Right hindlimb (tissue), 1 donor: ENCODE measurements at regions not wholly inside any gene's neighbourhood (a gene's known extent, or its start where the extent isn't known, plus 50 kb on each side); places are given as distances from the start of the nearest gene placed in this dataset.
A peak's percentile ranks its signal among the peaks of the same experiment; 100 is the strongest.

Experiments
- DNase-seq: peaks from one replicate; pipeline ENCODE4 v3.0.0-alpha.2; 2018

DNA sequence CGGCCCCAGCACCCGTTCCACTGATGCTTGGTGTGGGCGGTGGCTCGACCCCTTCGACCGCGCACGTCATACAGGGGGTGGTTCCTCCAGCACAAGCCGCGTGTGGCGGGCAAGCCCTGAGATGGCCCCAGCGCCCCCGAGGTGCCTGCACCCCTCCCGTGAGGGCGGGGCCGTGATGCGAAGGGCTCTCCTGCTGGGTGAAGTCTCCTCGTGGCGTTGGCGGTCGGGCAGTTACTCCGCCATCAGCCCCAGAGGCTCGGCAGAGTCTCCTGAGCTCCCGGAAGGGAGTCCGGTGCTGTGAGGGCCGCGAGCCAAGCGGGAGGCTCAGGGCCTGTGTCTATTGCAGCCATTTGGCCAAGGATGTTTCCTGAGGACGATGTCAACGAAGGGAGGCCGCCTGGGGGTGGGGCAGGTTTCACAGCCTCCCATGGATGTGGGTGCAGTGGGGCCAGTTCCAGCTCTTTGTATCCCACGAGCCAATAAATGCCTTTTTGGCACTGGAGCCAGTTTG is 78.1 kb upstream of the GALNT9 start:
- DNase-seq = no peak

DNA sequence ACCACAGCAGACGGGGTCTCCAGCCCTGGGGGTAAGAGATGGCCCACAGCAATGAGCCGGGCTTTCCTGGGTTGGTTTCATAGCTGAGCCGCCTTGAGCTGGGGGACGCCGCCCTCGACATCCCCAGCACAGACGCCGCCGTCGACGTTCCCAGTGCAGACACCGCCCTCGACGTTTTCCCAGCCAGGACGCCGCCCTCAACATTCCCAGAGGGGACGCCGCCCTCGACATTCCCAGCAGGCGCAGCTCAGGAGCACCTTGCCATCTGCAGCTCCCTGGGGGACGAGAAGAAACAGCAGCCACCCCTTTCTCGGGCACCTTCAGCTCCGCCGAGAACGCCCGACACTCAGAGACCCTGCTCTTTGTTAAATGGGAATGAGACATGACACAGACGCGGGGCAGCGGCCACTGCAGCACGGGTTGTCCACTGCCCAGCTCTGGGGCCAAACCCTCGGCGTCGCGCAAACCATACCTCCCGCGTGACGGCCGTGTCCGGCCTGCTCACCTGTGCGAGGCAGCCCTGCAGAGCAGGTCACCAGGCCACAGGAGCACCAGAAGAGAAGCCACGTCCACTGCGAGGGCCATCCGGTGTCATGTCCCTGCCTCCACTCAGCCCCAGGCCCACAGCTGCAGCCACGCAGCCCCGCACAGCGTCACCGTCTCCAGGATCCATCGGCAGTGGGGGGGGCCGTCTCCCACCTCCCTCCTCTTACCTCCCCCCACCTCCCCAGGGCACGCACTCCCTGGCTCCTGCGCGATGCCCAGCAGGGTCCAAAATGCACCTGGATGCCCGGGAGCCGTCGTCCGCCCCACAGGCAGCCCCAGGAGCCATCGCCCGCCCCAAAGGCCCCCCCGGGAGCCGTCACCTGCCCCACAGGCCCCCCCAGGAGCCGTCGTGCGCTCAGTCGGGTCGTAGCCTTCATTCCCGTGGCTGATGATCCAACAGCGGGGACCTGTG is 77.4 kb upstream of the GALNT9 start:
- no peak for DNase-seq

DNA sequence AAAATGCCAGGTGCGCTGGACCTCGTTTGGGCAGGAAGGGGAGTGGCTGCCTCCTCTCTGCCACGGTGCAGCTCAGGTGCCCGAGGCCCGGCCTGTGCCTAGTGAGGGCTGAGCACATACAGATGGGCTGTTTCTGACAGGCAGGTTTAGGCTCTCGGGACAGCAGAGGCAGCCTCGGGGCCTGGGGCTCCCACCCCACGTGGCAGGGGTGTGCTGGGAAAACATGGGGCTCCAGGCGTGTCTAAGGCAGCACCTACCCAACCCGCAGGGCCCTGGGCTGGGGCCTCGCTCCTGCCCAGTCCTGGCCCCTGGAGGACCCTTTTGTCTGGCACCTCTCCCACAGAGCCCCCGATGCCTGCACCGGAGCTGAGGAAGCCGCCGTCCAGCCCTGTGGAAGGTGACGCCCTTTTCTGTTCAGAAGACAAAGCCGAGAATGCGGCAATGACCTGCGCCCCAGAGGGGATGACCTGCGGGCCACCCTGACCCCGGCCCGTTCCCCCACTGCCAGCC is 76.4 kb upstream of the GALNT9 start:
- no peak for DNase-seq

DNA sequence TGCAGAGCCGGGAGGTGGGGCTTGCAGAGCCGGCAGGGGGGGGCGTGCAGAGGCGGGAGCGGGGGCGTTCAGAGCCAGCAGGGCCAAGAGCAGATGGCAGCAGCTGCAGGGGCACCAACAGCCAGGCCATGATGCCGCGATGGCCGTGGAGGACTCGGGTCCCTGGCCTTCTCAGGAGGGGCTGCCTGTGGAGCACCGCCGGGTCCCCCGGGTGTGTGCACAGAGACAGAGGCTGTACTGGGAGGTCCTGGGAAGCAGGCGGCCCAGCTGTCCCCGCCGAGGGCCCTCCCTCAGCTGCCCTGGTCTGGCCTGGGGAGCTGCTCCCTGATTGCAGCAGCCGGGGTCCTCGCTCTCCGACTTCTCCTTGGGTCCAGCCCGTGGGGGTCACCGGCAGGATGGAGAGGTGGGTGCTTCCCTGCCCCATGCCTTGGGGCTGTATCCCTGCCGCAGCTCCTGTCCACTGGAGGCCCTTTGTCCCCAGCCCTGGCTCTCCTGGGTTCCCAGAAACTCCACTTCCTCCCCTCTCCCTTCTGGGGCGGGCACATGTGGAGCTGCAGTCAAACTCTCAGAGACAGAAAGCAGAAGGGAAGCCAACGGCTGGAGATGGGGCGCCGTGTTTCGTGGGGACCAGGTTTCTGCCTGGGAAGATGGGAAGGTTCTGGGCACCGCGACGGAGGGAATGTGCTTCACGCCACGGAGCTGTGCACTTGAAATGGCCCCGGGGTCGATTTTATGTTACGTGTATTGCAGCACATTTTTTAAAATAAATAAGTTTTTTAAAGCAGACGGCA is 75.8 kb upstream of the GALNT9 start:
- DNase-seq = no peak

DNA sequence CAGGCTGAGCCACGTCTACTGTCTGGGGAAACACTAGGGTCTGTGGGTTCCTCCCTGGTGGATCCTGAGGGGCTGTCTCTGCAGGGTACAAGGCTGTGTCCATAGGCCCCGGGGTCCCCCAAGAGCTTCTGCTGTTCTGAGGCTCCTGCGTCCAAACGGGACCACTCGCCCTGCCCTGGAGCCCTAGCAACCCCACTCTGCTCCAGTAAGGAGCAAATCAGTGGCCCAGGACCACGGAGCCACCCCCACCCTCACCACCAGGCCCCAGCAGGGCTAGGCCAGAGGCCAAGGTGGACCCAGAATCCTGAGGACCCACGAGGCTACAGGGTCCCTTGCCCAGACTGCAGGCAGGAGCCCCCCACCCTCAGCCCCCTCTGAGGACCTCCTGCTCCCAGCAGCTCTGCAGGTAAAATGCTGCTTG is 75.1 kb upstream of the GALNT9 start:
- DNase-seq = no peak

DNA sequence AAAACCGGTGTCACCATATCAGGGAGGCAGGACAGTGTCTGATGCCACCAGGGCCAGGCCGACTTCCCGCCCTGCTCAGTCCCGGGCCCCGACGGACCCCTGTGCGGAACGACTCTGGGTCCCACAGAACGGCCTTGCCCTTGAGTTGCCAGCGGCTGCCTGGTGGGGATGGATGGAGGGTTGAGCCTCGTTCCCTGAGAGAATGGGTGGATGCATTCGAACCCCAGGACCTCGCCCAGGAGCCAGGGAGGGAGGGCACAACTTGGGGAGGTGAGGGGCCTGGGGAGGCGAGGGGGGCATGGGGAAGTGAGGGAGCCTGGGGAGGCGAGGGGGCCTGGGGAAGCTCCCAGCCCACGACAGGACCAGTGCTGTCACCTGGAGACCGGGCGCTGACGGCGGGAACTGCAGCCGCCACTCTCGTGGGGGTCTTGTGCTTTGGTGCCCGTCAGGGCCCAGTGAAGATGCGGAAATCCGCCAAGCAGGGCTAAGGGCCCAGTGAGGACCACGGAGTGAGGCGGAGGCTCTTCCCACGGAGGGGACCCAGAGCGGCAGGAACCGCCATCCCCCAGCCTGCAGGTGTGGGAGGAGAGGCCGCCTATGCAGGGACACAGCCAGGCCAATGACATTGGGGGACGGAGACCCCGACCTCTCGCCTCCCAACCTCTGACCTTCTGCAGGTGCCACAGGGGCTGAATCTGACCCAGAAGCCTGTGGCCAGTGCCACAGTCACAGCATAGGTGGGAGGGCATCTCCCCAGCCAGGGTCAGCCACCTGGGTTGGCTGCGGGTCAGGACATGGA is 74.4 kb upstream of the GALNT9 start:
- DNase-seq = no peak

DNA sequence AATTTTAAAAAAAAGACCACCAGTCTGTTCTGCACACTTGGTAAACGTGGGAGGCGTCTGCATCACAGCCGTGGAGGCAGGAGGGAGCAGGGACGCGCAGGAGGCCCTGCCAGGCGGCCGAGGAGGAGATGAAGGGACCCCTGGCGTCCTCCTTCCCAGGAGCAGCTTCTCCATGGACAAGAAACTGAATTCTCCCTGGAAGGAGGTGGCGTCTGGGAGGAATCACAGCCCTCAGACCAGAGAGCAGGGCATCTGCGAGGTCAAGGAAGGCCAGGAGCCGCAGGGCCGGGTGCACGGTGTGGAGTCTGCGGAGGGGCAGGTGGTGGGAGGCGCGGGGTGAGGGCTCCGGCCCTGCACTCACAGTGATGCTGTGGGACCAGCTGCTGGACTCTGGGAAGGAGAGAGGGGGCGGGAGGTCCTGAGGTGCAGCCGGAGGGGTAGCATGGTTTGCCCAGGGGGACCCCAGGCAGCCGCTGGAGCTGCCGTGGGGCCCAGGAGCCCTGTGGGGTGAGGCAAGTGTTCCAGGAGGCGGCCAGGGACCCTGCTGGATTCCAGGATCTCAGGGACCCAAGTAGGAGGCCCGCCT is 73.5 kb upstream of the GALNT9 start:
- DNase-seq = no peak

DNA sequence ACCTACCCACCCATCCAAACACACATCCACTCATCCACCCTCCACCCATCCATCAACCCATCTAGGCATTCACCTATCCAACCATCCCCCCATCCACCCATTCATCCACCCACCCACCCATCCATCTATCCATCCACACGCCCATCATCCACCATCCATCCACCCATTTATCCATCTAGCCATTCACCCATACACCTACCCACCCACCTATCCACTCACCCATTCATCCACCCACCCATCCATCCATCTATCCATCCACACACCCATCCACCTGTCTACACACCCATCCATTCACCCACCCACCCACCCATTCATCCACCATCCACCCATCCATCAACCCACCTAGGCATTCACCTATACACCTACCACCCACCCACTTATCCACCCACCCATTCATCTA is 72.6 kb upstream of the GALNT9 start:
- DNase-seq = no peak

DNA sequence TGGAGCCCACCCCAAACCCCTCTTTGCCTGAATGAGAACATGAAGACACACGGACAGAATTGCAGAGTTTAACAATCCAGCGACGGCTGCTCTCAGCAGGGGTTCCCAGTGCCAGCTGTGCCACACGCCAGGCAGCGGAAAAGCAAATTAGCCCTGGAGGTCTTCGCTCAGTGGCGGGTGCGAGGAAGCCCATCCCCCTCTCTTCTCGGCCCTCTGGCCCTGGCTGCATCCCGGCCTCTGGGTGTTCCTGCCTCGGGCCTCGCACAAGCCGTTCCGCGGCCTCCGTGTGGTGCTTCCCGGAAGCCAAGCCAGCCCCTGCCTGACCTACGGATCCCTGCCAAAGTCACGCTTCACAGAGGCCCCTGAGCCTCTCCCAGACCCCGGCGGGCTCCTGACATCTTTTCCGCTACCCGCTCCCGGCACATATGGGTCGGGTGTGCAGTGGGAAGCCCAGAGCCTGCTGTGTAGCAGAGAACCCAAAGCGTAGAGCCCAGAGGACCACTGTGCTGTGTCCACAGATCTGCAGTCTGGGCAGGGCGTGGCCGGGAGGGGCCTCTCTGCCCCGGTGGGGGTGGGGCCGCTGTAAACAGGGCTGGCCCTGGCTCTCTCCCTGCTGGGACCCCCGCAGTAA is 70.7 kb upstream of the GALNT9 start:
- DNase-seq = peak; percentile 63

DNA sequence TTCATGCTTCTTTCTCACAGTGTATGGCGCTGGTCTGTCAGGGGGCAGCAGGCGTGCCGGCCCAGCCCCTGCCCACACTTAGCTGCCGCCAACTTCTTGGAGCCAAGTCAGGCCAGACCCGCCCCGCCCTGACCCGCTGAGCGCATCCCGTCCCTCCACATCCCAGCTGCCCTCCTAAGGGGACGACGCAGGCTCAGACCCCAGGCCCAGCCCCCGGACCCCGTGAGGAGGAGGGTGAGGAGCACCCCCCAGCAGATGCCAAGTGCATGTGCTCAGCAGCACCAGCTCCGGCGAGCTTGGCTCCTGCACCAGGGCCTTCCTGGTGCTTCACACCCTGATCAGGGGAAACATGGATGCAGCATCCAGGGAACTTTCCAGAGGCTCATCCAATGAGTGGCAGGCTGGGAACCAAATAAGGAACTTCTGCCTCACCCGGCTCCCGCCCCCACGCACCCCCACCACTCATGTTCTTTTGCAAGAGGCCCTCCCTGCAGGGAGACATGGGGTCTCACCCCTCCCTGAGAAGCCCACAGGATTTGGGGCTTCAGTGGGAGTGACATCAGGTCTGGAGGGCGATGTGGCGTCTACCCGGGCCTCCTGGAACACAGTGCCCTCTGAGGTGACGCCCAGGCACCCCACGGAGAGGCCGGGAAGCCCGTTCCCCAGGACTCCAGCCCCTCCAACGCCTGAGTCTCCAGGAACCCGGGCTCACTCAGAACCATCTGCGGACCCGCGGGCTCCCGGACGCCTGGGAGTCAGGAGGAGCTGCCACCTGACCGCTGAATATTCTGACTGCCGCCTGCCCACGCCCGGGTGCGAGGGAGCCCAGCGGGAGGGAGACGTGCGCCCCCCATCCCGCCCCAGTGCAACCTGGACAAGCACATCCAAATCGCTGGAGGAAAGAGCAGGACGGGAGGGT is 70.0 kb upstream of the GALNT9 start:
- no peak for DNase-seq

DNA sequence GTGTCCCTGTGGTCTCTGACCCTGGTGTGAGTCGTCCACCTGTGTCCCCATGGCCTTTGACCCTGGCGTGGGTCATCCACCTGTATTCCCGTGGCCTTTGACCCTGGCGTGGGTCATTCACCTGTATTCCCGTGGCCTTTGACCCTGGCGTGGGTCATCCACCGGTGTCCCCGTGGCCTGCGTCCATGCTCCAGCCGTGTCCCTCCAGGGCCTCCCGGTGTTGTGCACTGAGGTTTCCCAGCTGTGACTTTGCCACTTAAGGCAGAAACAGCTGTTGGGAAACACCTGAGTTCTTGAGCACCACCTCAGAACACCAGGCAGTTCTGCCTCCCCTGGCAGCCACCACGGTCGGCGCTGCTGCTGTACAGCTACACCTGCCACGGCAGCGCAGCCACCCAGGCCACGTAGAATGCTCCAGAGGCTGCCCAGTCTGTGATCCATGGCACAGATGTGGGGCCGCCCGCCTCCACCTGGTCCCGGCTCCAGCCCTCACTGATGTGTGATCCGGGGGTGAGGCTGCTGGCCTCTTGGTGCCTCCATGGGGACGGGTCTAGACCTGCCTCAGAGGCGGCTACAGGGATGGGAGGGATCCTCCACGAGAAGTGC is 69.1 kb upstream of the GALNT9 start:
- DNase-seq = no peak

DNA sequence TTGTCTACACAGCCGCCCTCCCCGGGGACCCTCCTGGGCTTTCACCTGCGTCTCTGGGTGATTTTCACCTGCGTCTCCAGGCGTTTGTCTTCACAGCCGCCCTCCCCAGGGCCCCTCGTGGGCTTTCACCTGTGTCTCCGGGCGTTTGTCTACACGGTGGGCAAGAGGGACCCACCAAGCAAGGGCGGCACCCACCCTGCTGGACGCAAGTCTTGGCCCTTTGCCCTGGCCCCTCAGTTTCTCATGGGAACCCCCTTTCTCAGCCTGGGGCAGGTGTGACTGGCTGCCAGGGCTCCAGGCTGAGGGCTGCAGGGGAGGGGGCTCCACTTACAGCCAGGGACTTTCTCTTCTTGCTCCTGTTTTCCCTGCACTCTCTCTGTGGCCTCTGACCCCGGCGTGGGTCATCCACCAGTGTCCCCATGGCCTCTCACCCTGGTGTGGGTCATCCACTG is 68.6 kb upstream of the GALNT9 start:
- DNase-seq = no peak

DNA sequence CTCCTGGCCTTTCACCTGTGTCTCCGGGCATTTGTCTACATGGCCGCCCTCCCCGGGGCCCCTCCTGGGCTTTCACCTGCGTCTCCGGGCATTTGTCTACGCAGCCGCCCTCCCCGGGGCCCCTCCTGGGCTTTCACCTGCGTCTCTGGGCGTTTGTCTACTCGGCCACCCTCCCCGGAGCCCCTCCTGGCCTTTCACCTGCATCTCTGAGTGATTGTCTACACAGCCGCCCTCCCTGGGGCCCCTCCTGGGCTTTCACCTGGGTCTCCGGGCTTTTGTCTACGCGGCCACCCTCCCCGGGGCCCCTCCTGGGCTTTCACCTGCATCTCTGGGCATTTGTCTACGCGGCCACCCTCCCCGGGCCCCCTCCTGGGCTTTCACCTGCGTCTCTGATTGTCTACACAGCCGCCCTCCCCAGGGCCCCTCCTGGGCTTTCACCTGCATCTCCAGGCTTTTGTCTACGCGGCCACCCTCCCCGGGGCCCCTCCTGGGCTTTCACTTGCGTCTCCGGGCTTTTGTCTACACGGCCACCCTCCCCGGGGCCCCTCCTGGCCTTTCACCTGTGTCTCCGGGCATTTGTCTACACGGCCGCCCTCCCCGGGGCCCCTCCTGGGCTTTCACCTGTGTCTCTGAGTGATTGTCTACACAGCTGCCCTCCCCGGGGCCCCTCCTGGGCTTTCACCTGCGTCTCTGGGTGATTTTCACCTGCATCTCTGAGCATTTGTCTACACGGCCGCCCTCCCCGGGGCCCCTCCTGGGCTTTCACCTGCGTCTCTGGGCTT is 68.0 kb upstream of the GALNT9 start:
- no peak for DNase-seq

DNA sequence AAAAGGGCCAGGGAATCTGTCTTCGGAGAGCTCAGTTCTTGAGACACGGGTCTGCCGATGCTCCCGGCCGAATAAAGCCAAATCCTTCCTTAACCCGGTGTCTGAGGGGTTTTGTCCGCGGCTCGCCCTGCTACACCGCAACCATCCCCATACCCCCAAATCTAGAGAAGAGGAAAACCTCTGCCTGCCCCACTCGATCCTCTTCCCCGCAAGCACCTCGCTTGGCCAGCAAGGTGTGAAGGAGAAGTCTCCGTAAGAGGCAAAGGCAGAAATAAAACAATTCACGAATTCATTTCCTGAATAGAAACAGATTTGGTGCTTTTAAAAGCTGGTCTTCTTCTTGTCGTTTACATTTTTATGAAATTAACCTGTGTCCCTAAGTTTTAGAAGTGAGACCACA is 67.3 kb upstream of the GALNT9 start:
- no peak for DNase-seq

DNA sequence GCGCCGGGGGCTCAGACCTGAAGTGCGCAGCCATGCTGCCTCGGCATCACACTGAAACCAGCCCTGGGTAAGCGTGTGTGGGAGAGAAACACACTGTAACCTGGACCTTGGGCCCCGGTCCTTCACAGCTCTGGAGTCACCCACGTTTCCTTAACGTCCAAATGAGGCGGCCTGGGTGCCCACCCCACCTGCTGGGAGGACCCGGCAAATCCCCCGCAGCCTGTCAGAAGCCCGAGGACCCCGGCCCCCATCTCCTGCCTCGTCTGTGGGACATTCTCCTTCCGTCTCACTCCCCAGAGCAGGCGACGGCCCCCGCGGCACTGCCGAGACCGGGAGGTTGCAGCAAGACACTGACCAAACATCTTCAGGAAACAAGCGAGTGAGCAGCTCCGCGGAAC is 66.5 kb upstream of the GALNT9 start:
- DNase-seq = no peak

DNA sequence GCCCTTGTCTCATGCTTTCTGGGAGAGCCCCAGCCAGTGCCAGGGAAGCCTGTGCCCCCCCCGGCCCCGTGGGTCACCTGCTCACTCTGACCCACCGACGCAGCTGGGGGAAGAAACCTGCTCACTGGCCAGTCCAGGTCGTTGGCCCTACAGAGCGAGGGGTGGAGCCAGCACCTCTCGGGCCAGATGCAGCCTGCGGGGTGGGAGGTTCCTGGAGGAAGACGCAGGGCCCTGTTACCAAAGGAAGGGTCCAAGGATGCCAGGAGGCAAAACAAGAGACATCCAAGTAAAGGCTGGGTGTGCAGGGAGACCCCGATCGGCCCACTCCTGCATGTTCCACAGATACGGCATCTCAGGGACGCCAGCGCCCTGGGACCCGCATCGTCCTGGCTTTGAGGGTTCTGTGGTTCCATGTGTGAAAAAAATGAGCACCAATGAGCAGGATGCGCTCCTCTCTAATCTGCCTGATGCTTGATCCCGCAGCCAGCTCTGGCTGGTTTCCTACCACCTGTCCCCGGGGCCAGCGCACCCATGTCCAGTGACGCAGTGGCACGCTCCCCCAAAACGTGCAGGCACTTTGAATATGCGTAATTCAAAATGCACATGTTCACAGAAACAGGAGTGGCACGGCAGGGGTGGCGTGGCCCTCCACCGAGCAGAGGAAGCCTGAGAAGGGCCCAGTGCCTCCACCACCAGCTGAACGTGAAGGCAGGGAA is 66.0 kb upstream of the GALNT9 start:
- no peak for DNase-seq

DNA sequence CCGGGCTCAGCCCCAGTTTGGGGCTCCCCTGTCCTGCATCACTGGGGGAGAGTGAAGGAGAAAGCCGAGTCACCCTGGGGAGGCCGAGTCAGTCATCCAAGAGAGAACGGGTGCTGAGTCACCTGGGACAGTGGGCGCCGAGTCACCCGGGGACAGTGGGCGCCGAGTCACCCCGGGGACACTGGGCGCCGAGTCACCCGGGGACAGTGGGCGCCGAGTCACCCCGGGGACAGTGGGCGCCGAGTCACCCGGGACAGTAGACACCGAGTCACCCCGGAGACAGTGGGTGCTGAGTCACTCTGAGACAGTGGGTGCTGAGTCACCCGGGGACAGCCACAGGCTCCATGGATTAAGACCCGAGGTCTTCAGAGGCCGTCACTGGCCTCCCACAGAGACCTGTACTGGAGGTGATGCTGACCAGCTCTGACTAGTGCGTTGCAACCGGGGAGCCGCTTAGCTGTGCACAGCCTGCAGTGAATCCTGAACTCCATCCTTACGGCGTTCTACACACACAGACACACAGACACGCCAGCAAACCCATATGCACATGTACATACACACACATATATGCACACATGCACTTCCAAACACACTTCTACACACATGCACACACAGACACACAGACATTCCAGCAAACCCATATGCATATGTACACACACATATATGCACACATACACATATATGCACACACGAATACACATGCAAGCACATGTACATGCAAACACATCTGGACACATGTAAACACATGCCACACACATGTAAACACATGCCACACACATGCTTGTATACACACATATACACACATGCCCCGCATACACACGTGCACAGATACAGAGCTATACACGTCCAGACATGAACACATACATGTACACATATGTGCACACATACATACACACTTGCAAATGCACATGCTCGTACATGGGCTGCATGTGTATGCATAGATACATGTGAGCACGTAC is 64.9 kb upstream of the GALNT9 start:
- no peak for DNase-seq
